Lung microvascular endothelial cell (primary cell): ENCODE measurements at regions not wholly inside any gene's neighbourhood (a gene's known extent, or its start where the extent isn't known, plus 50 kb on each side); places are given as distances from the start of the nearest gene placed in this dataset.

Experiments used
- DNase-seq, 2 donors: peaks; one replicate each; pipeline versions ENCODE4 v3.0.0 to v3.0.0-alpha.2; 2010; ENCODE audit warnings: low read depth in 2 of 2

DNA sequence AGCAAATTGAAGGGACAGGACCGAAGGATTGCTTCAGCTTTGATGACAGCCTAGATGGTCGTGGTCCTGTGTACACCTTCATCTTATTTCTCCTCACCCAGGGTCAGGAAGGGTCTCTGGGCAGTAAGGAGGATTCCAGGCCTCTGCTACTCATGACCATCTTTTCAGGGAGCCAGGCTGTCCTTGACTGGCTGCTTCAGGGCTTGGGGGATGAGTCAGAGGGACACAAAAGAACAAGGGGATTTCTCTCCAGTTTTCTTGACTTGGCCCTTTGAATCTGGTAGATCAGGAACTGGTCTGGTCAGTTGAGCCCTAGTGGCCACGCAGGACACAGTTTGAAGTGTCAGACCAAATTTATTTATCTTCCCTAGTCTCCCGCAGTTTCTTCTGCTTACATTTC lies 402.1 kb upstream of the CHD6 start:
- DNase-seq = no peak

DNA sequence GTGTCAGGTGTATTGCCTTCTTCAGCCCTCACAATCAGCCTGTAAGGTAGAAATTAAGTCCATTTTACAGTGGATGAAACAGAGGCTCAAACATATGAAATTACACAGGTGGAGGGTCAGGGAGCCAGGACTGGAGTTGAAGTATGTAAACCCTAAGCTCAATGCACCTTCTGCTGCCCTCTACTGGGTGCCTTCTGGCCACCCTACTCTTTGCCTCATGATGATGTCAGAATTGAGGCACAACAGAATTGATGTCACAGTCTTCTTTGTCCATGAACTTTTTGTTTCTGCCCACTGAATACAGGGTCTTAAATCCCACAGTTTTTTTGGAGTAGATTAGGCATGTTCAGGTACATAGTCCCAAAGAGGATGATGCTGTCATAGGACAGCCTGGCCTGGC lies 400.8 kb upstream of the CHD6 start:
- DNase-seq = no peak

GRCh38 chr20:42010090-42010489 lies 391.9 kb upstream of the CHD6 start:
- no peak for DNase-seq

- DNase-seq = no peak
Observed at GRCh38 chr20:42007251-42007650, 389.1 kb upstream of the CHD6 start.

DNA sequence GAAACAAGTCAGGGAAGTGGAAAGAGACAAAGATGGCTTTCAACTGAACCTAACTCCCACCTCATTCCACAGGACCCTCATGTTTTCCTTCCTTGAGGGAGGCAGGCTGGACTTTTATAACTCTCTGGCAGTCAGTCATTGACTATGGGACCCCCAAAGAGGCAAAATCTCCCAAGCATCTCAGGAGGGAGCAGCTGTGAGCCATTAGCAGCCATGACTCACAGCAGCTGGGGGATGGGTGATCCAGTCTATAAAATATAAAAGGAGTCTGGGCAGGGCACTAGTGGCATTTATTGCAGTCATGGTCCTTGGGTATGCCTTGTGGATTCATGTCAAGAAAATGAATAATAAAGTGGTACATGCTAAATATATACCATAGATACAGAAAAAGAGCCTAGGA lies 387.0 kb upstream of the CHD6 start:
- no peak for DNase-seq

DNA sequence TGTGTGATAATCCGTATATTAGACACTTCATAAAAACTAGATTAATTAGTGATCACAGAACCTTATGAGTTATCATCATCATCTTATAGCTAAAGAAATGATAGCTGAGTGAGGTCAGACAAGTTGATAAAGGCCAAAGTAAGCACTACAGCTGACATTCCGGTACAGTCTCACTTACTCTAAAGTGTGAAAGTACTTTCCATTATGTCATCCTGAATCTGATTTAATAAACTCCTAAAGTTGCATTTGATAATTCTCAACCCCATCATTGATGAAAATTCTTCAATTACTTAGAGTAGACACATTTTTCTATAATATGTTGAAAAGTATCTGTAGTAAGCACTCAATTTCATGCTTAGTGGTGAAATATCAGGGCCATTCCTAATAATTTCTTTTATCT lies 385.2 kb upstream of the CHD6 start:
- no peak for DNase-seq

- DNase-seq = no peak
Observed at GRCh38 chr20:41998539-41999341, 380.6 kb upstream of the CHD6 start.

- DNase-seq = no peak
Observed at GRCh38 chr20:41996951-41997350, 378.8 kb upstream of the CHD6 start.

- no peak for DNase-seq
Observed at GRCh38 chr20:41992481-41992880, 374.3 kb upstream of the CHD6 start.

DNA sequence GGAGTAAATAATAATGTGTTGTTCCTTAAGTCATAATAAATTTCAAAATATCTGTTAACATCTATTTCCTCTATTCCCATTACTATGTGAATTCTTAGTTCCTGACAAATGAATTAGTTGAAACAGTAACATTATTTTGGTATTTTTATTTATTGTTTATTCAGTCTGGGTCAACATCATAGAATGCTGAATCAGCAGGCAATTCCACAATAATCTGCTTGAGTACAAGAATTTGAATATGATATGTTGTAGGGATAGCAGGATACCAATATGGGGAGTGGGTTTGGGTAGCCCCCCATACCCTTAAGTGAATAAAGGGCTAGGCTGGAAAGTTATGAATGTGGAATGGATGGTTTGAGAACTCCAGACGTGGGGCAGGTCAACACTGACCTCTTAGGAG lies 373.2 kb upstream of the CHD6 start:
- DNase-seq = no peak

DNA sequence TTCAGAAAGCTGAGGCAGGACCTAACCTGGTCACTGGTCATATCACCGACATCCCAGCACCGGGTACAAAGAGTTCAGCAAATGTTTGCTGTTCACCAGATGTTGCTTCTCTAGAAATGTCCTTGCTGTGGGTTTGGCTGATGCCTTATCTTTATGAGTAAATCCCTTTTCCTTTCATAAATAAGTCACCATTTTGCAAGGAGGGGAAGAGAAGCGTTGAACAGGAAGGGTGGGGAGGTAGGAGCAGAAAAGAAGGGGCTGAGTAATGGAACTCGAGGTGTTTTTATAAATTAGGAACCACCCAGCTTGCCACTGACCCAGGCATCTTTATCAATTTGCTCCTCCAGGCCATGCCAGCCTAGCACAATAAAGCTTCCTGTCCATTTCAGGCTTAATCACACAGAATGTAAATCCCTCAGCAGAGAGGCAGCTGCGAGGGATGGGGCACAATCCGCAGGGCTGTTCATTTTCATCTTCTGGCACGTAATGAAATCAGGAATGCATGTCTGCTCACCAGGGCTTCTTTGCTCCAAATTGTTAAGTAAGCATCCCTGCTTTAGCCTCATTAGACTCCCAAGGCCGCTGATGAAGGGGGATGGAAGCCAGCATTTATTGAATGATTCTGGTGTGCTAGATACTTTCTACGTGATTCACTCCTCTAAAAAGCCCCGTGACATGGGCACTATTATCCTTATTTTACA lies 371.9 kb upstream of the CHD6 start:
- no peak for DNase-seq

DNA sequence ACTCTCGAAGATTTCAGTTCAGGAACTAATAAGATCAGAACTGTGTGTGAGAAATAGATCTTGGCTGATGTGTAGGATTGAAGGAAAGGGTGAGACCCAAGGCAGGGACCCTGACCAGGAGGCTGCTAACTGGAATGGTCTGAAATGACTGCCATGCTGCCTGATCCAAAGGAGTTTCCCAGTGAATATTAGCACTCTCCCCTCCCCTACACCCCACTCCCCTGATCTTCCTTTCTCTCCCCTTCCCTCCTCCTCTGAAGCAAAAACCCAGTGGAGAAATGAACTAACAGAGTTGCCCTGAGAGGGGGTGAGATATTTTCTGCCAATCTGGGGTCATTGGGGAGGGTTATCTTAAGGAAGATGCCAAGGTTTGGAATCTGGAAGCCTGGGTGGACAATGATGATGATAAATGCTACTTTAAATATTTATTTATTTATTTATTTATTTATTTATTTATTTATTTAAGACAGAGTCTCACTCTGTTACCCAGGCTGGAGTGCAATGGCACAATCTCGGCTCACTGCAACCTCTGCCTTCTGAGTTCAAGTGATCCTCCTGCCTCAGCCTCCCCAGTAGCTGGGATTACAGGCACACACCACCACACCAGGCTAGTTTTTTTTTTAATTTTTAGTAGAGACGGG lies 371.0 kb upstream of the CHD6 start:
- DNase-seq = no peak

- no peak for DNase-seq
Observed at GRCh38 chr20:41984031-41984430, 365.9 kb upstream of the CHD6 start.

DNA sequence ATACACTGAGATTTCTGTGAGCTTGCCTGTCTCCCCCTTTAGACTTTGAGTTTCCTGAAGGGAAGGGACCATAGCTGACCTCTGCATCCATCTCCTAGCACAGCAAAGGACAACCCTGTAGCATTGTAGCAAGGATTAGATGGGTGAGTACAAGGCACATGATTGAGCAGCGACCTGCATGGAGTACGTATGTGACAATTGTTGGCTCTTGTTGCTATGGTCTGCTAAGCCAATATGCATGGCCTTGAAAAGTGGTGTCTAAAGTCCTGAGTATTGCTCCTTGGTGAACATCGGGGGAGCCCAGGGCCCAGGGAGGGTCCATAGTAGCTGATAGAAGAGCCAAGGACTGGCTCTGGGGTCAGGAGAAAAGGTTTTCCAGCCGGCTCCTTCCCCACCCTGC lies 365.0 kb upstream of the CHD6 start:
- DNase-seq = no peak

DNA sequence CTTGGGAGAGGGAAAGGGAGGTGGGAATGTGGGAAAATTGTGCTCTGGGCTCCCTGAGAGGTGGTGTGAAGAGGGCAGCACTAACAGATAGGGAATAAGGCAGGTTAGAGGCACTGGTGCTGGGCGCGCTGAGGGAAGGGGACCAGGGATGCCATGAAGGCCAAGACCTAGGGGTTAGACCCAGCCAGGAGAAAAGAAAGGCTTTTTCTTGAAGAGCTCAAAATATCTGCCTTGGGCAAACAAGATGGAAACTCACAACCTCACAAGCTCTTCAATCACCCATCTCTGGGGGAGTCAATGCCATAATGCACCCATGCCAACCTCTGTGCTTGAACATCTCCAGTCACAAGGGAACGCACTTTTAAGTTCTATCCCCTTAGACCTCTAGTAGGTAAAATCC lies 363.6 kb upstream of the CHD6 start:
- no peak for DNase-seq

DNA sequence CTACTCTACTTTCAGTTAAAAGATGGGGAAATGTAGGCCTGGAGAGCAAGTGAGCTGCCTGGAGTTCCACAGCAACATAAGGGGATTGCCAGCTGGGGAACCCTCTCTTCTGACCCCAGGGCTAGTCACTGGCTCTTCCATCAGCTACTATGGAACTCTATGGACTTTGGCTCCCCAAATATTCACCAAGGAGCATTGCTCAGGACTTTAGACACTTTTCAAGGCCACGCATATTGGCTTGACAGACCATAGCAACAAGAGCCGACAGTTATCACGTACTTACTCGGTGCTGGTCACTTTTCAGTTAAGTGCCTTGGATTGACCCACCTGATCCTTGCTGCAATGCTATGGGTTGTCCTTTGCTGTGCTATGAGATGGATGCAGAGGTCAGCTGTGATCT lies 360.7 kb upstream of the CHD6 start:
- no peak for DNase-seq

DNA sequence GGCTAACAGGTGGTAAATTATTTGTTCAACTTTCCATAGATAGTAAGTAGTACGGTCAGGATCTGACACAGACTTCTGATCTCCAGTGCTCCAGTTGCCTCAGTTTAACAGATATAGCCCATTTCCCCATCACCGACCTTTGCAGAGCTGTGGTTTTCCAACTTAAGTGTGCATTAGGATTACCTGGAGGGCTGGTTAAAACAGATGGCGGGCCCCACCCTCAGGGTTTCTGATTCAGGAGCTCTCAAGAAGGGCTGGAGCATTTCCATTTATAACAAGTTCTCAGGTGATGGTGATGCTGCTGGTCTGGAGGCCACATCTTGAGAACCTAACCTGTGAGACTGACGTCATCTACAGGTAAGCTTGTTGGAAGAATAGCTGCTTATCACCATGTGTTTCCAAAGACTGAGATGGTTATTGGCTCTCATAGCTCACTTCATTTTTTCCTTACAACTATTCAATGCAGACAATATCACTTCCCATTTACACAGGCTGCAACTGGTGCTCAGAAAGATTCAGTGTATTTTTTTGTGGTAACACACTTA lies 360.1 kb upstream of the CHD6 start:
- DNase-seq = no peak

GRCh38 chr20:41969656-41970055 lies 351.5 kb upstream of the CHD6 start:
- no peak for DNase-seq

DNA sequence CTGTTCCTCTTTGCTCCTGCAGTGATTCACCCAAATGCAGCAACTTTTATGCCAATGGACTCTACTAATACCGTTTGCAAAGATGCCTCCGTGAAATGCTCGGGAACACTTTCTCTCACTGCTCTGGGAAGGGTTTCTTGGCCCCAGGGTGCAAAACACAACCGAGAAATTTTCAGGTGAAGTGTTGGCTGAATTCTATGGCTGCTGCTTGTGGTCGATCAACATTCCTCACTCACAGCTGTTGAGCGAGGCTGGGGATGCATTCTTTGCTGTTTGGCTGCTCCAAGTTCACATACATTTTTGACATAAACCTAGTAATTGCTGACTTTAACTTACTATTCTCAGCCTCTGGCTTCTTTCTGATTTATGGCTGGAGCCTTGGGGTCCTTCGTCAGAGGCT lies 342.0 kb upstream of the CHD6 start:
- DNase-seq = no peak

DNA sequence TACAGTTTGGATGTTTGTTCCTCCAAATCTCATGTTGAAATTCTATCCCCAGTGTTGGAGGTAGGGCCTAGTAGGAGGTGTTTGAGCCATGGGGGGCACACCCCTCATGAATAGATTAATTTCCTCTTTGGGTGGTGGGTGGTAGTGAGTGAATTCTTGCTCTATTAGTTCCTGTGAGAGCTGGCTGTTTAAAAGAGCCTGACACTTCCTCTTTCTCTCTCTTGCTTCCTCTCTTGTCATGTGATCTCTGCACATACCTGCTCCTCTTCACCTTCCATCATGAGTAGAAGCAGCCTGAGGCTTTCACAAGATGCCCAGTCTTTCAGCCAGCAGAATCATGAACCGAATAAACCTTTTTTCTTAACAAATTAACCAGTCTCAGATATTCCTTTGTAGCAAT lies 340.2 kb upstream of the CHD6 start:
- no peak for DNase-seq

DNA sequence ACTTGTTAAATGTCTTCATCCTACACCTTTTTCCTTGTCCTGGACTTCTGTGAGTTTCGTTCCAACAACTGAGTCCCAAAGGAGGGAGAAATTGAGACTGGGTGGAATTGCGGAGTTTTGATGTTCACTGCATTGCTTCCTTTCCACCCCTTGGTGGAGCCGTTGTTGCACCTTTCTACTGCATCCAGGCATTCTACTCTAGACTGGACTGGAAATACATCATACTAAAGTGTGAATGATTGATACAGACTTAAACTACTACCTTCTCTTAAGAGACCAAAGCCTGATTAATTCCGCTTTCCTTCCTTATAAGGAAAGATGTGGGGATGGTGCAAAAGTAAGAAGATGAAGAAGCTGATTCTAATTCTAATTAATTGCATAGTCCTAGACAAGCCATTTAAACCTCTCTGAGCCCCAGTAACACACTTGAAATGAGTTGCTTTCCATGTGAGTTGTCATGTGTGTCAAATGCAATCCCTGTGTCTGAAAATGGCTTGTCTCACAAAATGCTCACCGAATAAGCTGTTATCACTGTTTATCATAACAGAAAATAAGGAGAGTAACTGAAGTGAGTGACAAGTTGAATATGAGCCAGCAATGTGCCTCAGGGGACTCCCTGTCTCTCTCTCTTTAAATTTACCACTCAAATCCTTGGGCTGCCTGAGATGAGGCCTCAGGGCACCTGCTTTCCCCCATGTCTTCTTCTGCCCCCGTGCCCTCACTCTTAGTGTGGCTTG lies 338.3 kb upstream of the CHD6 start:
- no peak for DNase-seq

- no peak for DNase-seq
Observed at GRCh38 chr20:41952166-41952565, 334.0 kb upstream of the CHD6 start.
